ENCODE measurements at regions not wholly inside any gene's neighbourhood (a gene's known extent, or its start where the extent isn't known, plus 50 kb on each side); places are given as distances from the start of the nearest gene placed in this dataset.

DNA sequence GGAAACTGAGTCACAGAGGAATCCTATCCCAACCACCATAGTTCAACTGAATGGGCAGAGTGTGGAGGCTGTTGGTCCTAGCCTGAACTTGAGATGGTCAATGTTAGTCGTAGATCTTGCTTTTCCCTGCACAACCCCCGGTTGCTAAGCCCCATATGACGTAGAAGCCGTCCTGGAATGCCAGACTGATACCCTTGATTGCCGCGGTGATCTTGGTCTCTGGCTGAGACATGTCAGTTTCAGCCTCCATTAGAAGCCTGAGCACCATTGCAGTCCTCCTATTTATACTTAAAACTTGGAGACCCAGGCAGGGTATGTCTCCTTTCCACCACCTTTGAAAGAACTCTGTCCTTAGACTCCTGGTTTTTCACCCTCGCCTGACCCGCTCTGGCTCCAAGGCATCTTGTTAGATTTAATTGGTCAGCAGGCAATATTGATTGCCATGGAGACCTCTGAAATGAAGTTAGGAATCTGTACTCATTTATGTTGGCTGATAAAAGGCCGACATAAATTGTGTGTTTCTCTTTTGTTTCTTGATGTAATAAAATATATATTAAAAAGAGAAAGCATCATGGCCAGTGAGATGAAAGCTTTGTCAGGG, 53.4 kb downstream of the RPLP1 start:
- Mint-ChIP-seq H3K4me1 (no peaks in the 10 kb centered on the region), H3K4me3 (no peak overlapping the region)

DNA sequence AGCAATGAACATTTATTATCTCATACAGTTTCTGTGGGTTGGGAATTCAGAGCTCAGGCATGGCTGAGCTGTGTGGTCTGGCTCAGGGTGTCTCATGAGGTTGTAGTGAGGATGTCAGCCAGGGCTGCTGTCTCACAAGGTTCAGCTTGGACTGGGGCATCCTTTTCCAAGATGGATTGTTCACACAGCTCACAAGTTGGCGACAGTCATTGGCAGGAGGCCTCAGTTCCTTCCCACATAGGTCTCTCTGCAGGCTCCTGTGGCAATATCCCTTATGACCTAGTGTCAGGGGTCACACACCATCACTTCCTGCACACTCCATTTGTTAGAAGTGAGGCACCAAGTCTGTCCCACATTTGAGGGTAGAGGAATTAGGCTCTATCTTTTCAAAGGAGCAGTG, 56.0 kb downstream of the RPLP1 start:
- no peaks in the 10 kb centered on the region for H3K4me1 Mint-ChIP-seq
- no peak overlapping the region for H3K4me3 Mint-ChIP-seq
- no peaks in the 10 kb centered on the region for H3K36me3 Mint-ChIP-seq
- no peaks in the 10 kb centered on the region for H3K9me3 Mint-ChIP-seq
- no peak overlapping the region for H3K27ac Mint-ChIP-seq
- H3K27me3 Mint-ChIP-seq = peaks cover 2% of the 10 kb centered on the region

More for the DNA sequence above, 53.4 kb downstream of the RPLP1 start:
- Mint-ChIP-seq H3K27ac (no peak overlapping the region), H3K9me3 (no peaks in the 10 kb centered on the region), H3K27me3 (no peaks in the 10 kb centered on the region), H3K36me3 (no peaks in the 10 kb centered on the region)

DNA sequence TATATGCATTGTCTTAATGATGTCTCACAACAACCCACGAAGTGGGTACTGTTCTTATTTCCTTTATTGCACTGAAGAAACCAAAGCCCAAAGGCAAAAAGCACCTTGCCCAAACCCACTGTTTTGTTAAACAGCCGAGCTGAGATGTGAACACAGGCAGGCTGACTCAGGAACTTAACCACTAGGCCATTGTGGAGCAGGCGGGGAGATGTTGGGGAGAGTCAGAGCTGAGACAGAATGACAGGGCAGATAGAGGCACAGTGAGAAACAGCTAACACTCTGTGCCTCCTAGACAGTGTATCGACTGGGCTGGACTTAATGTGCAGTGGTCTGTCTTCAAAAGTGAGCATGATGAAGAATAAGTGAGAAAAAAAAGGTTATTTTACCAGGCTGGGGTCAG, 56.5 kb downstream of the RPLP1 start:
- H3K4me1 Mint-ChIP-seq = no peaks in the 10 kb centered on the region
- no peaks in the 10 kb centered on the region for H3K9me3 Mint-ChIP-seq
- H3K27me3 Mint-ChIP-seq = peaks cover 2% of the 10 kb centered on the region
- no peak overlapping the region for H3K27ac Mint-ChIP-seq
- H3K36me3 Mint-ChIP-seq = no peaks in the 10 kb centered on the region
- H3K4me3 Mint-ChIP-seq = no peak overlapping the region

DNA sequence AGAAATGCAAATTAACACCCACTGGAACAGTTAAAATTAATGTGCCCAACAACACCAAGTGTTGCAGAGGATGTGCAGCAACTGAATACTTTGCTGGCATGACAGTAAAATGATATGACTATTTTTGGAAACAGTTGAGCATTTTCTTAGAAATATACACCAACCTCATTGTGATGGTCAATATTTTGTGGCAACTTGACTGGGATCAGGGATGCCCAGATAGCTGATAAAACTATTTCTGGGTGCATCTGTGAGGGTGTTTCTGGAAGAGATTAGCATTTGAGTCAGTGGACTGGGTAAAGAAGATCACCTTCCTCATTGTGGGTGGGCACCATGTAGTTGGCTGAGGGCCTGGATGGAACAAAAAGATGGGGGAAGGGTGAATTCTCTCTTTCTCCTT, 57.9 kb downstream of the RPLP1 start:
- Mint-ChIP-seq H3K9me3 (peaks cover 0 to 3% (median 0%) of the 10 kb centered on the region in 3 donors), H3K36me3 (no peaks in the 10 kb centered on the region), H3K27ac (no peak overlapping the region), H3K4me1 (no peaks in the 10 kb centered on the region), H3K4me3 (no peak overlapping the region), H3K27me3 (peaks cover 4% of the 10 kb centered on the region)

DNA sequence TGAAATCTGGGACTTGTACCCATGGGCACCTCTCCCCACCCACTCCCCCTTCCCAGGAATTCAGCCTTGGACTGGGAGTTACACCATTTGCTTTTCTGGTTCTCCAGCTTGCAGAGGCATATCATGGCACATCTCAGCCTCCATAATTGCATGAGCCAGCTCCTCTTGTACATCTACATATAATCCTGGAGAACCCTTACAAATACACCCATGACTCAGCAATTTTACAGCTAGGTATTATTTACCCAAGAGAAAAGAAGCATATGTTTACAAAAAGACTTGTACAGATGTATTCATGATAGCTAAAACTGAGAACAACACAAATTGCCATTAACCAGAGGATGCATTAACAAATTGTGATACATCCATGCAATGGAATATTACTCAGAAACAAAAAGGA, 58.4 kb downstream of the RPLP1 start:
- Mint-ChIP-seq H3K27me3 (peaks cover 4% of the 10 kb centered on the region), H3K4me3 (no peak overlapping the region), H3K27ac (no peak overlapping the region), H3K36me3 (no peaks in the 10 kb centered on the region), H3K4me1 (no peaks in the 10 kb centered on the region), H3K9me3 (peaks cover 0 to 3% (median 0%) of the 10 kb centered on the region in 3 donors)

DNA sequence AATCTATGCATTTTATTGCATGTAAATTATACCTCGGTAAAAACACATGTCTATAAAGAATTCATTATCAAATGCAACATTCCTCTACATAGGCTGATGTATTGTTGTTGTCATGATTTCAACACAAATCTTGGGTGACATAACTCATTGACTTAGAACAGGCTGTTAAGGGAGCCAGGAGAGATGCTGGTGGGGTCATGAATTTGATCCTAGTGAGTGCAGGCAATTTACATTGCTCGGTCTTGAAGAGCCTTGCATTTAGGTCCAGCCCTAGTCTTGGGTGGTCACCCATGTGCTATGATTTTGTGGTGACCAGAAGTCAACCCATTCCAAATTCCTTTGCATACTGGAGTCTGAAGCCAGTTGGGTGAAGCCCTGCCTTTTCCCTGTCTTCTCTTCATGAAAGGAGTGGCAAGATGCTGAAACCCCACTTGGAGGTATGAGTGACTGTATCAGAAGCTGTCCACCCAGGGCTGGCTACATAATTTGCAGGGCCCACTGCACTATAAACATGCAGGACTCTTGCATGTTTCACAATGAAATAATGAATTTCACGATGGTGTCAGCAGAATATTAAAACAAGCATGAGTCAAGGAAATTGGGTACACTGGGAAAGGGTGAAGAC, 59.2 kb downstream of the RPLP1 start:
- Mint-ChIP-seq H3K4me3 (no peak overlapping the region), H3K9me3 (peaks cover 0 to 3% (median 3%) of the 10 kb centered on the region in 3 donors), H3K4me1 (no peaks in the 10 kb centered on the region), H3K27ac (no peak overlapping the region), H3K27me3 (peaks cover 7% of the 10 kb centered on the region), H3K36me3 (no peaks in the 10 kb centered on the region)

DNA sequence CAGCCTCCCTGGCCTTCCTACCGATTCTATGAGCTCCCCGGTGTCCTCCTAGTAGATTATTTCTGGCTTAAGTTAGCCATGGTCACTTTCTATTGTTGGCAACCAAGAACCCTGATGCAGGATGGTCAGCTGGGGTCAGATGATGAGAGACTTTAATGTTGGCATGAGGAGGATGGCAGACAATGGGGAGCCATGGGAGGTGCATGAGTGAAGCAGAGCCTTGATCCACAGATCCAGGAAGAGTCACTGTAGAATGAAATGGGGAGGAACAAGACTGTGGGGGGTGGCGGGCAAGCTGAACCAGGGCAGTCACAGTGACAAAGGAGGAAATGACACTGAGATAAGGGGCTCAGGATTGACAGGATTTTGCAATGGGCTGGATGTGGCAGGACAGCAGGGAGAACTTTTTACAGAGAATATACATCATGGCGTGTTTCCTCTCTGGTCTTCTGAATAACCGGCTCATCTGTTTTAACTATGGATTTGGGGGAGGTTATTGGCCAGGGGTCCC, 60.9 kb downstream of the RPLP1 start:
- H3K4me3 Mint-ChIP-seq = no peak overlapping the region
- H3K9me3 Mint-ChIP-seq = peaks cover 0 to 3% (median 3%) of the 10 kb centered on the region in 3 donors
- peak overlapping the region in 1 of 3 donors; percentile 2 for H3K27ac Mint-ChIP-seq
- H3K36me3 Mint-ChIP-seq = no peaks in the 10 kb centered on the region
- H3K4me1 Mint-ChIP-seq = no peaks in the 10 kb centered on the region
- H3K27me3 Mint-ChIP-seq = peaks cover 10% of the 10 kb centered on the region

DNA sequence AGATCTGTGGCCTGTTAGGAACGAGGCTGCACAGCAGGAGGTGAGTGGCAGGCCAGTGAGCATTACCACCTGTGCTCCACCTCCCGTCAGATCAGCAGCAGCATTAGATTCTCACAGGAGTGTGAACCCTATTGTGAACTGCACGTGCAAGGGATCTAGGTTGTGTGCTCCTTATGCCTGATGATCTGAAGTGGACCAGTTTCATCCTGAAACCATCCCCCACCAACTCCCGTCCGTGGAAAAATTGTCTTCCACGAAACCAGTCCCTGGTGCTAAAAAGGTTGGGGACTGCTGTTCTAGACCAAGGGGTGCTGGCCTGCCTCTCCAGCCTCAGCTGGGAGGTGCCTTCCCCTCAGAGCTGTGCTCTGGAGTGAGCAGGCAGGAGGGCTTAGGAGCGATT, 61.4 kb downstream of the RPLP1 start:
- Mint-ChIP-seq H3K36me3 (no peaks in the 10 kb centered on the region), H3K27me3 (peaks cover 10% of the 10 kb centered on the region), H3K4me3 (no peak overlapping the region), H3K9me3 (peaks cover 0 to 3% (median 3%) of the 10 kb centered on the region in 3 donors), H3K27ac (no peak overlapping the region), H3K4me1 (no peaks in the 10 kb centered on the region)

DNA sequence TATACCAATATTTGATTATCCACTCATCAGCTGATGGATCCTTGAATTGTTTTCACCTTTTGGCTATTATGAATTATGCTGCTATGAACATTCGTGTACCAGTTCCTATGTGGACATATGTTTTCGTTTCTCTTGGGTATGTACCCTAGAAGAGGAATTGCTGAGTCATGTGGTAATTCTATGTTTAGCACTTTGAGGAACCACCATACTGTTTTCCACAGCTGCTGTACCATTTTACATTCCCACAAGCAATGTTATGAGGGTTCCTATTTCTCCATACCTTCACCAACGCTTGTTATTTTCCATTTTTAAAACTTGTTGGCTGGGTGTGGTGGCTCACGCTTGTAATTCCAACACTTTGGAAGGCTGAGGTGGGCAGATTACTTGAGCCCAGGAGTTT, 62.9 kb downstream of the RPLP1 start:
- Mint-ChIP-seq H3K4me1 (no peaks in the 10 kb centered on the region), H3K4me3 (no peak overlapping the region), H3K36me3 (no peaks in the 10 kb centered on the region), H3K9me3 (peaks cover 0 to 3% (median 3%) of the 10 kb centered on the region in 3 donors), H3K27ac (no peak overlapping the region), H3K27me3 (peaks cover 14% of the 10 kb centered on the region)

DNA sequence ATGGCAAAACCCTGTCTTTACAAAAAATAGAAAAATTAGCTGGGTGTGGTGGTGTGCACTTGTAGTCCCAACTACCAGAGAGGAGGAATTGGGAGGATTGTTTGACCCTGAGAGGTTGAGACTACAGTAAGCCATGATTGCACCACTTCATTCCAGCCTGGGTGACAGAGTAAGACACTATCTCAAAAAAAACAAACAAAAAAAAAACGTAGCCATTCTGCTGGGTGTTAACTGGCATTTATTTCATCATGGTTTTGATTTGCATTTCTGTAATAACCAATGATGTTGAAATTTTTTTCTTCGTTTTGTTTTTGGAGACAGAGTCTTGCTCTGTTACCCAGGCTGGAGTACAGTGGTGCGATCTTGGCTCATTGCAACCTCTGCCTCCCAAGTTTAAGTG, 63.3 kb downstream of the RPLP1 start:
- Mint-ChIP-seq H3K27me3 (peaks cover 14% of the 10 kb centered on the region), H3K27ac (no peak overlapping the region), H3K9me3 (peaks cover 0 to 3% (median 3%) of the 10 kb centered on the region in 3 donors), H3K4me1 (no peaks in the 10 kb centered on the region), H3K36me3 (no peaks in the 10 kb centered on the region), H3K4me3 (no peak overlapping the region)

DNA sequence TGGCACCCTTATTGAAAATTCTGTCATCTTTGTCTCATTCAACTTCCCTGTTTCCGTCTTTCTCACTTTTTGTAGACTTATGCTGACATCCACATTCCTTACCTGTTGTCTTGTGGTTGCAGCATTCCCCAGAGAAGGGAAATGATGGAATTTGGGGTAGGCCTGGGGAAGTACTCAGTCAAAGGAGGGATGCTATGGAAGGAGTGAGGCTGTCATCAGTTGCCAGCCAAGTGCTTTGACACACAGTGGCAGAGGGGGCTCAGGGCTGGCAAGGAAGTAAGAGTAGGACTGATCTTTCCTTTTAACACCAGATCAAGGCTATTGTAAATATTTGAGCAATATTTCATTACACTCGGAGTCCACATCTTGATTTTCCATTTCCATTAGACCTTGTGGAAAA, 64.4 kb downstream of the RPLP1 start:
- Mint-ChIP-seq H3K36me3 (no peaks in the 10 kb centered on the region), H3K4me1 (no peaks in the 10 kb centered on the region), H3K9me3 (peaks cover 0 to 3% (median 3%) of the 10 kb centered on the region in 3 donors), H3K4me3 (no peak overlapping the region), H3K27me3 (peaks cover 14% of the 10 kb centered on the region), H3K27ac (no peak overlapping the region)

DNA sequence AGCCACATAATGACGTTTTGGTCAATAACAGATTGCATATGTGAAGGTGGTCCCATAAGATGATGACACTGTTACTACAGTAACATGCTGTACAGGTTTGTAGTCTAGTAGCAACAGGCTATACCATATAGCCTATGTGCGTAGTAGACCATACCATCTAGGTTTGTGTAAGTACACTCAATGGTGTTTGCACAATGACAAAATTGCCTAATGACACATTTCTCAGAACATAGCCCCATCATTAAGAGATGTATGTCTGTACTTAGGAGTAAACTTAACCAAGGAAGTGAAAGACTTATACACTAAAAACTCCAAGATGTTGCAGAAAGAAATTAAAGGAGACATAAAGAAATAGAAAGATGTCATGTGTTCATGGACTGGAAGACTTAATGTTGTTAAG, 66.2 kb downstream of the RPLP1 start:
- Mint-ChIP-seq H3K4me3 (no peak overlapping the region), H3K27me3 (peaks cover 12% of the 10 kb centered on the region), H3K27ac (no peak overlapping the region), H3K4me1 (no peaks in the 10 kb centered on the region), H3K9me3 (peaks cover 0 to 3% (median 3%) of the 10 kb centered on the region in 3 donors), H3K36me3 (no peaks in the 10 kb centered on the region)

DNA sequence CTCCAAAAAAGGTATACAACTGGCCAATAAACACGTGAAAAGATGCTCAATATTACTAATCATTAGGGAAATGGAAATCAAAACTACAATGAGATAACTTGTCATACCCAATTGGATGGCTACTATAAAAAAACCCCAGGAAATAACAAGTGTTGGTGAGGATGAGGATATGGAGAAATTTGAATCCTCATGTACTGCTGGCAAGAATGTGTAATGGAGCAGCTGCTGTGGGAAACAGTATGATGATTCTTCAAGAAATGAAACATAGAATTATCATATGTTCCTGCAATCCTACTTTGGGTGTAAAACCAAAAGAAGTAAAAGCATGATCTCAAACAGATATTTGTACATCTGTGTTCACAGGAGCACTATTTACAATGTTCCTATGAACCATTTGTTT, 67.4 kb downstream of the RPLP1 start:
- Mint-ChIP-seq H3K27me3 (peaks cover 10% of the 10 kb centered on the region), H3K4me1 (no peaks in the 10 kb centered on the region), H3K4me3 (no peak overlapping the region), H3K27ac (no peak overlapping the region), H3K9me3 (peaks cover 0 to 3% (median 3%) of the 10 kb centered on the region in 3 donors), H3K36me3 (peaks cover 1% of the 10 kb centered on the region)

DNA sequence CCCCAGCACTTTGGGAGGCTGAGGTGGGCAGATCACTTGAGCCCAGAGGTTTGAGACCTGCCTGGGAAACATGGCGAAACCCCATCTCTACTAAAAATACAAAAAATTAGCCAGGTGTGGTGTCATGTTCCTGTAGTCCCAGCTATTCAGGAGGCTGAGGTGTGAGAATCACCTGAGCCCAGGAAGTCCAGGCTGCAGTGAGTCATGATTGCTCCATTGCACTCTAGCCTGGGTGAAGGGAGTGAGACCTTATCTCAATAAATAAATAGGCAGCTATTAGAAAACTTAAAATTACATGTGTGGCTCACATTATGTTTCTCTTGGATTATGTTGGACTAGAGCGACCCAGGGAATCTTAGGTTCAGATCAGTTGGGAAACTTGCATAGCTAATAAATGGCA, 69.7 kb downstream of the RPLP1 start:
- Mint-ChIP-seq H3K36me3 (peaks cover 1% of the 10 kb centered on the region), H3K4me3 (no peak overlapping the region), H3K27ac (no peak overlapping the region), H3K27me3 (peaks cover 6% of the 10 kb centered on the region), H3K9me3 (peaks cover 0 to 1% (median 0%) of the 10 kb centered on the region in 3 donors), H3K4me1 (no peaks in the 10 kb centered on the region)

DNA sequence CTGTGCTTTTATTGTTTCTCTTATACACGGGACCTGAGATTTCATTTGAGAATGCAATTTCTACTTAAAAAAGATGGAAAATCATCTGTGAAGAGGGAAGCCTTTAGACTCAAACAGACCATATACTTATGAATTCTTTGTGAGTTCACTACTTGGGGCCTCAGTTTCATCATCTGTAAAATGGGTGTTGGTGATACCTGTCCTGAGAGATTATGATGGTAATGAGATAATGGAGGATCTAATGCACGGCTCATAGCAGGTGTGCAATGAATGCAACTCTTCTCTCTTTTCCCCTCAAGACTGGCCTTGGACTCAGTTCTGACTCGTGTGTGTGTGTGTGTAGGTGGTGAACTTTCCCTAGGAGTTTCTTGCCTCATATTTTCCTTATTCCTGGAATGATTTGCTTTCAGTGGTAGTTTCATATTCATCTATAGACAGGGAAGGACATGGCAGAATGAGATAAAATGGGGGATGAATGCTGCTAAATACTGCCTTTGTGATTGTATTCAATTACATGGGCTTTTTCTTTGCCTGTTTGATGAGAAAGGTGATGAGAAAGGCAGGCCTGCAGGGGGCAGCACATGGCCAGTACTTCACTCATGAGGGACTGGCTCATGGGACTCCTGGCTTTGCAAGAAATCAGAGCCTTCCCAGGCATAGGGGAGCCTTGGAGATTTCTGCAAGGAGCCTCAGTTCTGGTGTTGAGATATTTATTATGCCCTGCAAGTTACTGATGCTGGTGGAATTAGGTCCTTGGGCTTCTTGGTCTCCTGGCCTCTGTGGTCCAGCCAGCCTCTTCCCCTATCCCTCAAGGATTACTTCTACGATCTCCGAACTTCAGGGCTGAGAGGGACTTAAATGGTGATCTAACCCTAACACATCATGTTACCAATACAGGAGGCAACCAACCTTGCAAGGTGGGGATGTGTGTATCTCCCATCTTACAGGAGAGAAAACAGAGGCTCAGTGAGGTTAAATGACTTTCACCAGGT, 70.7 kb downstream of the RPLP1 start:
- H3K27me3 Mint-ChIP-seq = peaks cover 6% of the 10 kb centered on the region
- no peak overlapping the region for H3K27ac Mint-ChIP-seq
- peaks cover 1% of the 10 kb centered on the region for H3K36me3 Mint-ChIP-seq
- H3K4me3 Mint-ChIP-seq = no peak overlapping the region
- peaks cover 0 to 1% (median 0%) of the 10 kb centered on the region in 3 donors for H3K9me3 Mint-ChIP-seq
- H3K4me1 Mint-ChIP-seq = no peaks in the 10 kb centered on the region

Data from IgD-negative memory B cell (primary cell).